ENCODE measurements at regions not wholly inside any gene's neighbourhood (a gene's known extent, or its start where the extent isn't known, plus 50 kb on each side); places are given as distances from the start of the nearest gene placed in this dataset.

DNA sequence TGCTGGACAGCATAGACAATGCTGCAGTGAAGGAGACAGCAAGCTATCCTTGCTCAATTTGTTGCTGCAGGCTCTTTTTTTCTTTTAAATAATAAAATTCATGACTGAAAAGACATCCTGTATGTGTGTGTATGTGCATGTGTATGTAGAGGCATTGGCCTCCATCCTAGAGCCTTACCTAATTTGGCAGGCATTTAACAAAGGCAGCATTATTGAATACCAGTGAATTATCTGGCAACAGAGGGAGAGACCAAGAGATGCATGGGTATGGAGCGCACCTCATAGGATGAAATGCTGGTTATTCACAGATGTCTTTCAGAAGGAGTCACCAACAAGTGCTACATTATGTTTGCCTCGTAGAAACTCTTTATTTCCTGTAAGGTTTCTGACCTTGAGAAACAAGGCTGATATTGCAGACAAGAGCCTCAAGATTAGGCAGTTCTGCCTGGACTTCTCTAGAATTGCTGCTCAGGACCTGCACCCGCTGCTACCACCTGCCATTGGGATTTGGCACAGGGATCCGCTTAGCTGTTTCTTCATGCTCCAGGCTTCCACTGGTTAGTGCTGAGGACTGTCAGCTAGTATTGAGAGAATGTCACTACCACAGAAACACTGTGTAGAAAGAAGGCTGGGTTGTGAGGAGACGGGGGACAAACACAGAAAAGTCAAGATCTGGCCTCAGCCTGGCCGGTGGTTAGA is 247.7 kb upstream of the RFX3 start:
- no peak overlapping the region for H3K27ac ChIP-seq

DNA sequence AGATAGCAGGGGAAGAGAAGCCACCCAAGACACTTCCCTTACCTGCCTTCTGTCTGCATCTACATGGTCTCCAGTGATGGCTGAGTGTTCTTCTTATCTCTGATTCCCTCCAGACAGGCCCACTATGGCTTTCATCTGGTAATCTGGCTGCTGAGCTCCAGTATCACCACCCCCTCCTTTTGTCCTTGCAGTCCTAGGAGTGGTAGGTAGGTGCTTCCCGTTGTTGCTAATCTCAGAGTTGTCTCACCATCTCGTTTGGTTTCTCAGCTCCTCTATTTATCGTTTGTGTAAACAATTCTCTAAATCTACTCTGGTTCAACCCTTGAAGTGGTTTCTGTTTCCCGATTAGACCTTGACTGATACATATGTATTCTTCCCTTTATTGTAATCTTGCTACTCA is 243.8 kb upstream of the RFX3 start:
- H3K27ac ChIP-seq, result no peak overlapping the region

More for the DNA sequence above, 247.7 kb upstream of the RFX3 start:
- TF ChIP-seq CTCF (conservative IDR thresholded peaks at IDR 0.05), result no peak
- no peak for TF ChIP-seq ZFX (IDR thresholded peaks at IDR 0.05)

DNA sequence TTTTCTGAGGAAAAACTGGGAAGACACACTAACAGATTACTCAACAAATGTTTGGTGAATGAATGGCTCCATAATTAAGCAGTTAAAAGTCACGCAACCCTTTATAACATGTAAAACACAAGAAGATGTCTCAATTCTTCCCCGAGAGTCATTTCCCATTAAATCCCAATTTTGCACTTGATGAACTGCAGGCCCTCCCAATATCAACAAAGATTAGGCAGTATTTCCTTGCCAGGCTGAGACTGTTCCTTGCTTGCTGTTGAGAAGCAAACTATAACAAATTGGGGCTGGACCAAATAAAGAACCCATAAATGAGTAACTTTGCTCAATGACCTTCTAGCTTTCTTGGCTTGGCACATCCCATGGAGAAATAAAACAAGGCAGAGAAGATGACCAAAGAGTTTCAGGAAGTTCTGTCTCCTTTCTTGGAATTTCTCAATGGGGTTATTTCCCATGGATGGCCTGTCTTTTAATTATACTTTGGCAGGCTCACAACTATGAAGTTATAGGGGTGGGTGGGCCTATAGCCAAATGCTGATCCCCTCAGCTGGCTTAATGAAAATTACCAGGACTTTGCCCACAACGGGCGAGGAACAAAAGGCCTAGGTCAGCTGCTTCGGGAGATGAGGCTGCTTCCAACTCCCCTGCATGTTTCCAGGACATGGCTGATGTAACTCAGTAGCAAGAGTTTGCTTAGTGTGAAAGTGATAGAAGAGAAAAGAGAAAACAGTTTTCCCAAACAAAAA is 243.1 kb upstream of the RFX3 start:
- no peak overlapping the region for H3K27ac ChIP-seq
- TF ChIP-seq ZFX (IDR thresholded peaks at IDR 0.05) (no peak), CTCF (conservative IDR thresholded peaks at IDR 0.05) (no peak)

More for the DNA sequence above, 243.8 kb upstream of the RFX3 start:
- TF ChIP-seq CTCF (conservative IDR thresholded peaks at IDR 0.05) (no peak), ZFX (IDR thresholded peaks at IDR 0.05) (no peak)

DNA sequence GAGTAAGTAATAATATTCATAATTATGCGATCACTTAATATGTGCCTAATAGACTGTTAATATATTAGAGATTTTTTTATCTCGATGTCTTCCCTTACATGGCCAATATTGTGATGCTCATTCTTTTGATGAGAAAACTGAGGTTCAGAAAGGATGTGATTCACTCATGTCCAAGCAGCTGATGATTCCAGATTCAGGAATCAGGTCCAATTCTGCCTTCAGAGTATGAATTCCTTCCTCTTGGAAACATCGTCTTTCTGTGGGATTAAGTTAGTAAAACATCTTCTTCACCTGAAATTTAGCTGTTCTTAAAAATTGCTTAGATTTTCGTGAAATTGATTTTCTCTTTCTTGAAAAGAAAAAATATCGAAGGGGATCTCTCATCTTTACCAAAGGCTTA is 242.5 kb upstream of the RFX3 start:
- H3K27ac ChIP-seq, result no peak overlapping the region
- no peak for TF ChIP-seq ZFX (IDR thresholded peaks at IDR 0.05)
- TF ChIP-seq CTCF (conservative IDR thresholded peaks at IDR 0.05), result no peak

DNA sequence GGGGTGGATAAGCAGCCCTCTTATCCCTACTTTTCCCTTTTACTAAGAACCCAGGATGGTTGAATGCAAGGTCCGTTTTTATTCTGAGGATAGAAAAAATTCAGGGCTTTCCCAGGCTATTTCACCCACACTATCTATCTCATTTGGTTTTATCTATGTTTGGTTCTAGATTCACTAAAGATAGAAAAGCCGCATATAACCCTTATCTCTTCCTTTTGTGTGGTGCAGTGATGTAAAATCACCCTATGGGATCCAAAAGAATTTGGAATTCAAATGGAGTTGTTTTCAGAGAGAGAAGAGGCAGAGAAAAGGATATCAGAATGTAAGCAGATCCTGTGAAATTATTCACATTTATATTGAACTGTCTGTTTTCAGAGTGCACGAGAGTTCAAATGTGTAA is 236.3 kb upstream of the RFX3 start:
- H3K27ac ChIP-seq, result no peak overlapping the region
- TF ChIP-seq CTCF (conservative IDR thresholded peaks at IDR 0.05) (no peak), ZFX (IDR thresholded peaks at IDR 0.05) (no peak)

- no peak for TF ChIP-seq CTCF (conservative IDR thresholded peaks at IDR 0.05)
- TF ChIP-seq ZFX (IDR thresholded peaks at IDR 0.05), result no peak
- H3K27ac ChIP-seq, result no peak overlapping the region
Measured at GRCh38 chr9:3760031-3760430, 234.2 kb upstream of the RFX3 start.

- TF ChIP-seq CTCF (conservative IDR thresholded peaks at IDR 0.05) (no peak), ZFX (IDR thresholded peaks at IDR 0.05) (no peak)
- no peak overlapping the region for H3K27ac ChIP-seq
Measured at GRCh38 chr9:3758816-3759576, 233.2 kb upstream of the RFX3 start.
